WTC11 (cell line): ENCODE measurements at regions not wholly inside any gene's neighbourhood (a gene's known extent, or its start where the extent isn't known, plus 50 kb on each side); places are given as distances from the start of the nearest gene placed in this dataset.

Experiments used
- ATAC-seq: fragments of 200-7000 bp; cut with Tn5 transposase; 2 replicates; pipeline ENCODE4 v1.10.0; 2021; ENCODE audit warnings: mild to moderate bottlenecking, moderate library complexity
- CTCF ChIA-PET: fragments of 300-600 bp; sonication (Branson Sonifier 250); formaldehyde crosslinking; loops from one replicate; lab custom pipeline; 2021; ENCODE audit warnings: antibody characterized with exemption; lab: Charles Lee
- POLR2A ChIA-PET: fragments of 350-600 bp; sonication (Branson Sonifier 250); formaldehyde crosslinking; loops from one replicate; lab custom pipeline; 2021; ENCODE audit warnings: antibody characterized with exemption; lab: Charles Lee
- DNase-seq: peaks from one replicate; pipeline ENCODE4 v3.0.0; 2021; ENCODE audit warnings: low spot score
- H3K27ac Mint-ChIP-seq: 2 replicates; pipeline ENCODE4 v1.8.0; 2021; ENCODE audit warnings: mixed read lengths
- H3K27me3 Mint-ChIP-seq: 2 replicates; pipeline ENCODE4 v1.8.0; 2021; ENCODE audit warnings: low read depth, mild to moderate bottlenecking, moderate library complexity, mixed read lengths
- H3K36me3 Mint-ChIP-seq: 2 replicates; pipeline ENCODE4 v1.8.0; 2021; ENCODE audit warnings: mixed read lengths
- H3K4me1 Mint-ChIP-seq: 2 replicates; pipeline ENCODE4 v1.8.0; 2022; ENCODE audit warnings: mixed read lengths
- H3K4me3 Mint-ChIP-seq: 2 replicates; pipeline ENCODE4 v1.8.0; 2021; ENCODE audit warnings: mild to moderate bottlenecking, moderate library complexity, mixed read lengths
- H3K9me3 Mint-ChIP-seq: 2 replicates; pipeline ENCODE4 v1.8.0; 2021; ENCODE audit warnings: mixed read lengths
- ATF3 ChIP-seq: sonication (generic); formaldehyde crosslinking; conservative IDR thresholded peaks from 2 replicates; pipeline ENCODE4 v1.8.1; 2022; ENCODE audit warnings: mild to moderate bottlenecking, missing genetic modification reagents
- CBFB ChIP-seq: sonication (generic); formaldehyde crosslinking; IDR thresholded peaks from 2 replicates; pipeline ENCODE4 v1.8.1; 2022; ENCODE audit warnings: mild to moderate bottlenecking, low read depth, missing genetic modification reagents
- E2F4 ChIP-seq: sonication (generic); formaldehyde crosslinking; IDR thresholded peaks from 2 replicates; pipeline ENCODE4 v1.8.1; 2022; ENCODE audit warnings: low read depth, mild to moderate bottlenecking, moderate library complexity, missing genetic modification reagents, borderline replicate concordance
- ELF4 ChIP-seq: sonication (generic); formaldehyde crosslinking; IDR thresholded peaks from 2 replicates; pipeline ENCODE4 v1.8.1; 2022; ENCODE audit warnings: low read depth, mild to moderate bottlenecking, moderate library complexity, missing genetic modification reagents
- GRHL2 ChIP-seq: fragments of 250-450 bp; sonication (Bioruptor Pico); IDR thresholded peaks from 2 replicates; pipeline ENCODE4 v1.8.0; 2022; ENCODE audit warnings: mild to moderate bottlenecking, moderate library complexity; ENCODE audit not compliant: insufficient replicate concordance, severe bottlenecking
- GTF2I ChIP-seq: fragments of 250-450 bp; sonication (Bioruptor Pico); conservative IDR thresholded peaks from 2 replicates; pipeline ENCODE4 v1.4.0; 2021; ENCODE audit warnings: mild to moderate bottlenecking
- HMGA2 ChIP-seq: fragments of 250-450 bp; sonication (Bioruptor Pico); IDR thresholded peaks from 2 replicates; pipeline ENCODE4 v1.4.0; 2021; ENCODE audit warnings: mild to moderate bottlenecking, moderate library complexity
- JUN ChIP-seq: sonication (generic); formaldehyde crosslinking; IDR thresholded peaks from 2 replicates; pipeline ENCODE4 v1.8.0; 2023; ENCODE audit warnings: mild to moderate bottlenecking, missing genetic modification reagents
- NR1H2 ChIP-seq: sonication (generic); formaldehyde crosslinking; IDR thresholded peaks from 2 replicates; pipeline ENCODE4 v1.9.0; 2021; ENCODE audit warnings: mild to moderate bottlenecking, moderate library complexity, missing genetic modification reagents
- OVOL2 ChIP-seq: fragments of 250-450 bp; sonication (Bioruptor Pico); IDR thresholded peaks from 2 replicates; pipeline ENCODE4 v1.9.0; 2021; ENCODE audit warnings: mild to moderate bottlenecking, borderline replicate concordance
- RELA ChIP-seq: sonication (generic); formaldehyde crosslinking; IDR thresholded peaks from 2 replicates; pipeline ENCODE4 v1.8.1; 2022; ENCODE audit warnings: missing genetic modification reagents, mild to moderate bottlenecking, borderline replicate concordance
- SMAD4 ChIP-seq: sonication (generic); formaldehyde crosslinking; IDR thresholded peaks from 2 replicates; pipeline ENCODE4 v1.8.0; 2022; ENCODE audit warnings: mild to moderate bottlenecking, missing genetic modification reagents
- SP1 ChIP-seq: sonication (generic); formaldehyde crosslinking; conservative IDR thresholded peaks from 2 replicates; pipeline ENCODE4 v1.8.1; 2022; ENCODE audit warnings: missing genetic modification reagents
- ZBTB43 ChIP-seq: sonication (generic); formaldehyde crosslinking; IDR thresholded peaks from 2 replicates; pipeline ENCODE4 v1.8.1; 2023; ENCODE audit warnings: mild to moderate bottlenecking, missing genetic modification reagents
- ZNF138 ChIP-seq: sonication (generic); formaldehyde crosslinking; conservative IDR thresholded peaks from 2 replicates; pipeline ENCODE4 v1.8.1; 2022; ENCODE audit warnings: mild to moderate bottlenecking, moderate library complexity, missing genetic modification reagents
- ZNF219 ChIP-seq: sonication (generic); formaldehyde crosslinking; IDR thresholded peaks from 2 replicates; pipeline ENCODE4 v1.8.0; 2023; ENCODE audit warnings: missing genetic modification reagents, mild to moderate bottlenecking, borderline replicate concordance
- ZNF423 ChIP-seq: fragments of 250-450 bp; sonication (Bioruptor Pico); IDR thresholded peaks from 2 replicates; pipeline ENCODE4 v2.1.2; 2022; ENCODE audit warnings: mild to moderate bottlenecking, moderate library complexity
- ZNF671 ChIP-seq: fragments of 250-450 bp; sonication (Bioruptor Pico); IDR thresholded peaks from 2 replicates; pipeline ENCODE4 v1.8.0; 2021; ENCODE audit warnings: mild to moderate bottlenecking
- TF ChIP-seq, protein P1 (sequence below): fragments of 250-450 bp; sonication (Bioruptor Pico); conservative IDR thresholded peaks from 2 replicates; pipeline ENCODE4 v1.9.0; 2021; ENCODE audit warnings: mild to moderate bottlenecking
- TF ChIP-seq, protein P2 (sequence below): sonication (generic); formaldehyde crosslinking; IDR thresholded peaks from 2 replicates; pipeline ENCODE4 v1.8.1; 2022; ENCODE audit warnings: low read depth, missing genetic modification reagents, borderline replicate concordance
- TF ChIP-seq, protein P3 (sequence below): sonication (generic); formaldehyde crosslinking; IDR thresholded peaks from 2 replicates; pipeline ENCODE4 v1.8.0; 2022; ENCODE audit warnings: mild to moderate bottlenecking, missing genetic modification reagents
- TF ChIP-seq, protein P4 (sequence below): sonication (generic); formaldehyde crosslinking; IDR thresholded peaks from 2 replicates; pipeline ENCODE4 v1.8.0; 2023; ENCODE audit warnings: missing genetic modification reagents, mild to moderate bottlenecking, borderline replicate concordance

GRCh38 chr3:160049565-160049964 lies 60.9 kb downstream of the IL12A start:
- POLR2A ChIA-PET, result no interaction called here
- ATAC-seq, result no peak
- no peaks in the 10 kb centered on the region for H3K4me1 Mint-ChIP-seq
- no peak overlapping the region for H3K4me3 Mint-ChIP-seq
- H3K27me3 Mint-ChIP-seq, result no peaks in the 10 kb centered on the region
- H3K9me3 Mint-ChIP-seq, result no peaks in the 10 kb centered on the region
- TF ChIP-seq HMGA2 (CRISPR knock-in tag) (no peak), RELA (CRISPR knock-in tag) (no peak), CBFB (CRISPR knock-in tag) (no peak), ZNF671 (CRISPR knock-in tag) (no peak), GRHL2 (CRISPR knock-in tag) (no peak), ZNF138 (CRISPR knock-in tag) (no peak), SMAD4 (CRISPR knock-in tag) (no peak), ZBTB43 (no peak), JUN (CRISPR knock-in tag) (no peak), OVOL2 (no peak)
- TF ChIP-seq, protein P1, sequence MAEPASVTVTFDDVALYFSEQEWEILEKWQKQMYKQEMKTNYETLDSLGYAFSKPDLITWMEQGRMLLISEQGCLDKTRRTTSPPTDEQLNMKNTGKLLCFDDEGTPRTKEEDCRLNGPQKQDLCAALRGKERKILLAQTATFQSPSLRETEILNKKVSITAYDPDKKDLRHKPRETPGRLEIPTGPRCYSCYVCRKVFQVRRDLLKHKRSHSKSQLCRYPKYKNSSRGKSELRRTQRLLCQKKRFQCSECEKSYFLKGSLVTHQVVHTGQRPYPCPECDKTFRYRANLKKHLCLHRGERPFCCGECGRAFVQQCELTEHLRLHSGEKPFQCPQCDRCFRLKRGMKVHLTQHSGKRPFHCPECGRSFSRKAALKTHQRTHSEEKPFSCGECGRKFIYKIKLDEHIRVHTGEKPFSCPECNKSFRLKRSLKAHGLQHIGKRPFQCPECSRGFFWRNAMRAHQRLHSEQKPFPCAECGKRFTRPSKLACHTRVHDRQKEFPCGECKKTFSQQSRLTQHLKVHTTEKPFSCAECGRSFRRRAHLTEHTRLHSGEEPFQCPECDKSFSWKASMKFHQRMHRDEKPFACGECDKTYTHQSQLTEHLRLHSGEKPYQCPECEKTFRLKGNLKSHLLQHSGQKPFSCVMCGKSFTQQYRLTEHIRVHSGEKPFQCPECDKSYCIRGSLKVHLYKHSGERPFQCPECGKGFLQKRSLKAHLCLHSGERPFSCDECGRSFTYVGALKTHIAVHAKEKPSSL (CRISPR knock-in tag), result no peak
- TF ChIP-seq, all 79 proteins: peak for 0
- no peak overlapping the region for H3K27ac Mint-ChIP-seq
- CTCF ChIA-PET, result interaction anchor here (1.7 kb wide), 1 partner anchor 10 kb away, joined by 4 read pairs; no protein-coding TSS in a partner anchor
- no peak for DNase-seq
- H3K36me3 Mint-ChIP-seq, result no peaks in the 10 kb centered on the region

DNA sequence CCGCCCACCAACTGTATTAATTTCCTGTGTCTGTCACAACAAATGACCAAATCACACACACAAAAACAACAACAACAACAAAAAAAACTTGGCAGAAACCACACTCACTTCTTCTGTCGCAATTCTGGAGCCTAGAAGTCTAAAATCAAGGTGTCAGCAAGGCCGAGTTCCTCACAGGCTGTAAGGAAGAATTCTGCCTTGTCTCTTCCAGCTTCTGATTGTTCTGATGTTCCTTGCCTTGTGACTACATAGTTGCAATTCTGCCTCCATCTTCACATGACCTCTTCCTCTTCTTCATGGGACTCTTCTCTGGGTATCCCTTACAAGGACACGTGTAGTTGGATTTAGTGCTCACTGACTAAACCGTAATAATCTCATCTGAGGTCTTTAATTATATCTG lies 61.4 kb downstream of the IL12A start:
- Mint-ChIP-seq H3K4me3 (no peak overlapping the region), H3K27me3 (no peaks in the 10 kb centered on the region), H3K4me1 (no peaks in the 10 kb centered on the region), H3K9me3 (no peaks in the 10 kb centered on the region)
- TF ChIP-seq E2F4 (CRISPR knock-in tag), result no peak
- no peak for TF ChIP-seq ZNF219 (CRISPR knock-in tag)
- no peak for TF ChIP-seq ATF3 (CRISPR knock-in tag)
- TF ChIP-seq NR1H2 (CRISPR knock-in tag), result no peak
- no peak for TF ChIP-seq RELA (CRISPR knock-in tag)
- TF ChIP-seq ZNF423 (CRISPR knock-in tag), result no peak
- TF ChIP-seq, protein P2, sequence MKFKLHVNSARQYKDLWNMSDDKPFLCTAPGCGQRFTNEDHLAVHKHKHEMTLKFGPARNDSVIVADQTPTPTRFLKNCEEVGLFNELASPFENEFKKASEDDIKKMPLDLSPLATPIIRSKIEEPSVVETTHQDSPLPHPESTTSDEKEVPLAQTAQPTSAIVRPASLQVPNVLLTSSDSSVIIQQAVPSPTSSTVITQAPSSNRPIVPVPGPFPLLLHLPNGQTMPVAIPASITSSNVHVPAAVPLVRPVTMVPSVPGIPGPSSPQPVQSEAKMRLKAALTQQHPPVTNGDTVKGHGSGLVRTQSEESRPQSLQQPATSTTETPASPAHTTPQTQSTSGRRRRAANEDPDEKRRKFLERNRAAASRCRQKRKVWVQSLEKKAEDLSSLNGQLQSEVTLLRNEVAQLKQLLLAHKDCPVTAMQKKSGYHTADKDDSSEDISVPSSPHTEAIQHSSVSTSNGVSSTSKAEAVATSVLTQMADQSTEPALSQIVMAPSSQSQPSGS (CRISPR knock-in tag), result no peak
- no peak for TF ChIP-seq GTF2I (CRISPR knock-in tag)
- no peak for TF ChIP-seq SP1 (CRISPR knock-in tag)
- no peak for TF ChIP-seq ELF4 (CRISPR knock-in tag)
- TF ChIP-seq, protein P3, sequence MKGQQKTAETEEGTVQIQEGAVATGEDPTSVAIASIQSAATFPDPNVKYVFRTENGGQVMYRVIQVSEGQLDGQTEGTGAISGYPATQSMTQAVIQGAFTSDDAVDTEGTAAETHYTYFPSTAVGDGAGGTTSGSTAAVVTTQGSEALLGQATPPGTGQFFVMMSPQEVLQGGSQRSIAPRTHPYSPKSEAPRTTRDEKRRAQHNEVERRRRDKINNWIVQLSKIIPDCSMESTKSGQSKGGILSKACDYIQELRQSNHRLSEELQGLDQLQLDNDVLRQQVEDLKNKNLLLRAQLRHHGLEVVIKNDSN (CRISPR knock-in tag), result no peak
- TF ChIP-seq, protein P4, sequence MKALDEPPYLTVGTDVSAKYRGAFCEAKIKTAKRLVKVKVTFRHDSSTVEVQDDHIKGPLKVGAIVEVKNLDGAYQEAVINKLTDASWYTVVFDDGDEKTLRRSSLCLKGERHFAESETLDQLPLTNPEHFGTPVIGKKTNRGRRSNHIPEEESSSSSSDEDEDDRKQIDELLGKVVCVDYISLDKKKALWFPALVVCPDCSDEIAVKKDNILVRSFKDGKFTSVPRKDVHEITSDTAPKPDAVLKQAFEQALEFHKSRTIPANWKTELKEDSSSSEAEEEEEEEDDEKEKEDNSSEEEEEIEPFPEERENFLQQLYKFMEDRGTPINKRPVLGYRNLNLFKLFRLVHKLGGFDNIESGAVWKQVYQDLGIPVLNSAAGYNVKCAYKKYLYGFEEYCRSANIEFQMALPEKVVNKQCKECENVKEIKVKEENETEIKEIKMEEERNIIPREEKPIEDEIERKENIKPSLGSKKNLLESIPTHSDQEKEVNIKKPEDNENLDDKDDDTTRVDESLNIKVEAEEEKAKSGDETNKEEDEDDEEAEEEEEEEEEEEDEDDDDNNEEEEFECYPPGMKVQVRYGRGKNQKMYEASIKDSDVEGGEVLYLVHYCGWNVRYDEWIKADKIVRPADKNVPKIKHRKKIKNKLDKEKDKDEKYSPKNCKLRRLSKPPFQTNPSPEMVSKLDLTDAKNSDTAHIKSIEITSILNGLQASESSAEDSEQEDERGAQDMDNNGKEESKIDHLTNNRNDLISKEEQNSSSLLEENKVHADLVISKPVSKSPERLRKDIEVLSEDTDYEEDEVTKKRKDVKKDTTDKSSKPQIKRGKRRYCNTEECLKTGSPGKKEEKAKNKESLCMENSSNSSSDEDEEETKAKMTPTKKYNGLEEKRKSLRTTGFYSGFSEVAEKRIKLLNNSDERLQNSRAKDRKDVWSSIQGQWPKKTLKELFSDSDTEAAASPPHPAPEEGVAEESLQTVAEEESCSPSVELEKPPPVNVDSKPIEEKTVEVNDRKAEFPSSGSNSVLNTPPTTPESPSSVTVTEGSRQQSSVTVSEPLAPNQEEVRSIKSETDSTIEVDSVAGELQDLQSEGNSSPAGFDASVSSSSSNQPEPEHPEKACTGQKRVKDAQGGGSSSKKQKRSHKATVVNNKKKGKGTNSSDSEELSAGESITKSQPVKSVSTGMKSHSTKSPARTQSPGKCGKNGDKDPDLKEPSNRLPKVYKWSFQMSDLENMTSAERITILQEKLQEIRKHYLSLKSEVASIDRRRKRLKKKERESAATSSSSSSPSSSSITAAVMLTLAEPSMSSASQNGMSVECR (CRISPR knock-in tag), result no peak
- TF ChIP-seq, all 79 proteins: peak for 0
- DNase-seq (no peak), ATAC-seq (no peak)
- H3K27ac Mint-ChIP-seq, result no peak overlapping the region
- CTCF ChIA-PET, result no interaction called here
- no peaks in the 10 kb centered on the region for H3K36me3 Mint-ChIP-seq
- POLR2A ChIA-PET, result interaction anchor here (0.7 kb wide), 1 partner anchor 14 kb away, joined by 5 read pairs; no protein-coding TSS in a partner anchor
